ENCODE measurements at regions not wholly inside any gene's neighbourhood (a gene's known extent, or its start where the extent isn't known, plus 50 kb on each side); places are given as distances from the start of the nearest gene placed in this dataset.

DNA sequence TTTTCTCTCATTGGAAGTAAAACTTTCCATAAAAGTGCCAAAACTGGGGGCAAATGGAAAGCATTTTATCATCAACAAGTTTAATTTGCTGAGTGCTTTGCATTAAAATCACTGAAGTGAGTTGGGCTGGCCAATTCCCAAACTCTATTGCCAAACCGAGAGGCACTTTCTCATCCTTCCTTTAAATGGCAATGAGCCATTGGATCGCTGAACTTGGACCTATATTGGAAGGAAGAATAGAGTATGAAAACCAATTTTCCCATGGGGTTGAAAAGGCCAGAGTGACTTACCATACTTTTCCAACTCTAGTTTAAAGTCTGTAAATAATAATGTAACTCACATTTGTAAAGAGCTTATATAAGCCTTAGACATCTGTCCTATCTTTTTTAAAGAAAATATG is 189.1 kb upstream of the C1orf87 start:
- no peak for TF ChIP-seq ESRRG (CRISPR knock-in tag; IDR thresholded peaks at IDR 0.05)
- no peak for TF ChIP-seq ISL1 (CRISPR knock-in tag; IDR thresholded peaks at IDR 0.05)
- TF ChIP-seq BACH2 (CRISPR knock-in tag; IDR thresholded peaks at IDR 0.05; ENCODE audit: borderline replicate concordance): no peak
- TF ChIP-seq PPARA (CRISPR knock-in tag; IDR thresholded peaks at IDR 0.05; ENCODE audit: borderline replicate concordance): no peak
- TF ChIP-seq, protein P1, sequence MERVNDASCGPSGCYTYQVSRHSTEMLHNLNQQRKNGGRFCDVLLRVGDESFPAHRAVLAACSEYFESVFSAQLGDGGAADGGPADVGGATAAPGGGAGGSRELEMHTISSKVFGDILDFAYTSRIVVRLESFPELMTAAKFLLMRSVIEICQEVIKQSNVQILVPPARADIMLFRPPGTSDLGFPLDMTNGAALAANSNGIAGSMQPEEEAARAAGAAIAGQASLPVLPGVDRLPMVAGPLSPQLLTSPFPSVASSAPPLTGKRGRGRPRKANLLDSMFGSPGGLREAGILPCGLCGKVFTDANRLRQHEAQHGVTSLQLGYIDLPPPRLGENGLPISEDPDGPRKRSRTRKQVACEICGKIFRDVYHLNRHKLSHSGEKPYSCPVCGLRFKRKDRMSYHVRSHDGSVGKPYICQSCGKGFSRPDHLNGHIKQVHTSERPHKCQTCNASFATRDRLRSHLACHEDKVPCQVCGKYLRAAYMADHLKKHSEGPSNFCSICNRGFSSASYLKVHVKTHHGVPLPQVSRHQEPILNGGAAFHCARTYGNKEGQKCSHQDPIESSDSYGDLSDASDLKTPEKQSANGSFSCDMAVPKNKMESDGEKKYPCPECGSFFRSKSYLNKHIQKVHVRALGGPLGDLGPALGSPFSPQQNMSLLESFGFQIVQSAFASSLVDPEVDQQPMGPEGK (CRISPR knock-in tag; IDR thresholded peaks at IDR 0.05; ENCODE audit: borderline replicate concordance): no peak
- TF ChIP-seq ZNF8 (CRISPR knock-in tag; IDR thresholded peaks at IDR 0.05): no peak
- TF ChIP-seq ARNTL (CRISPR knock-in tag; IDR thresholded peaks at IDR 0.05; ENCODE audit: borderline replicate concordance, low read depth): no peak
- no peak for TF ChIP-seq SNAI2 (CRISPR knock-in tag; IDR thresholded peaks at IDR 0.05)
- TF ChIP-seq ZFP30 (CRISPR knock-in tag; IDR thresholded peaks at IDR 0.05): no peak
- TF ChIP-seq, protein P2, sequence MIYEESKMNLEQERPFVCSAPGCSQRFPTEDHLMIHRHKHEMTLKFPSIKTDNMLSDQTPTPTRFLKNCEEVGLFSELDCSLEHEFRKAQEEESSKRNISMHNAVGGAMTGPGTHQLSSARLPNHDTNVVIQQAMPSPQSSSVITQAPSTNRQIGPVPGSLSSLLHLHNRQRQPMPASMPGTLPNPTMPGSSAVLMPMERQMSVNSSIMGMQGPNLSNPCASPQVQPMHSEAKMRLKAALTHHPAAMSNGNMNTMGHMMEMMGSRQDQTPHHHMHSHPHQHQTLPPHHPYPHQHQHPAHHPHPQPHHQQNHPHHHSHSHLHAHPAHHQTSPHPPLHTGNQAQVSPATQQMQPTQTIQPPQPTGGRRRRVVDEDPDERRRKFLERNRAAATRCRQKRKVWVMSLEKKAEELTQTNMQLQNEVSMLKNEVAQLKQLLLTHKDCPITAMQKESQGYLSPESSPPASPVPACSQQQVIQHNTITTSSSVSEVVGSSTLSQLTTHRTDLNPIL (CRISPR knock-in tag; IDR thresholded peaks at IDR 0.05; ENCODE audit: low read depth): no peak
- no peak for TF ChIP-seq RARB (CRISPR knock-in tag; IDR thresholded peaks at IDR 0.05)
- TF ChIP-seq CSDC2 (CRISPR knock-in tag; IDR thresholded peaks at IDR 0.05): no peak
- no peak for TF ChIP-seq TCF4 (CRISPR knock-in tag; IDR thresholded peaks at IDR 0.05; ENCODE audit: borderline replicate concordance)
- no peak for TF ChIP-seq ZC3H10 (CRISPR knock-in tag; IDR thresholded peaks at IDR 0.05)
